Activated T-cell treated with anti-CD3 and anti-CD28 coated beads, Interleukin-2, amount 50 U/mL, for 72 hours (primary cell): ENCODE measurements at regions not wholly inside any gene's neighbourhood (a gene's known extent, or its start where the extent isn't known, plus 50 kb on each side); places are given as distances from the start of the nearest gene placed in this dataset.

Source experiments
- ATAC-seq, 2 donors: fragments of 150-1000 bp; cut with Tn5 transposase; replicated peaks in 1 of 2; 2 replicates each; pipeline ENCODE4 v1.10.0; 2021; ENCODE audit warnings: moderate library complexity in 2 of 2, mild to moderate bottlenecking in 1 of 2
- DNase-seq, 2 donors: peaks; one replicate each; pipeline ENCODE4 v3.0.0; 2021 to 2022; ENCODE audit warnings: mixed read lengths in 1 of 2
- H3K27ac Mint-ChIP-seq: one replicate; pipeline ENCODE4 v1.8.0; 2022; ENCODE audit warnings: mild to moderate bottlenecking, moderate library complexity, mixed read lengths
- H3K27me3 Mint-ChIP-seq: one replicate; pipeline ENCODE4 v1.8.0; 2022; ENCODE audit warnings: low read depth, mixed read lengths
- H3K36me3 Mint-ChIP-seq, 2 donors: one replicate each; pipeline ENCODE4 v1.8.0; 2022; ENCODE audit warnings: mixed read lengths in 2 of 2, mild to moderate bottlenecking in 1 of 2; ENCODE audit not compliant: insufficient read depth in 2 of 2
- H3K4me1 Mint-ChIP-seq: one replicate; pipeline ENCODE4 v1.8.0; 2022; ENCODE audit warnings: low read depth, mixed read lengths
- H3K4me3 Mint-ChIP-seq, 2 donors: one replicate each; pipeline ENCODE4 v1.8.0; 2022; ENCODE audit warnings: mild to moderate bottlenecking in 2 of 2, mixed read lengths in 2 of 2, moderate library complexity in 2 of 2
- H3K9me3 Mint-ChIP-seq, 2 donors: one replicate each; pipeline ENCODE4 v1.8.0; 2022; ENCODE audit warnings: mixed read lengths in 2 of 2

DNA sequence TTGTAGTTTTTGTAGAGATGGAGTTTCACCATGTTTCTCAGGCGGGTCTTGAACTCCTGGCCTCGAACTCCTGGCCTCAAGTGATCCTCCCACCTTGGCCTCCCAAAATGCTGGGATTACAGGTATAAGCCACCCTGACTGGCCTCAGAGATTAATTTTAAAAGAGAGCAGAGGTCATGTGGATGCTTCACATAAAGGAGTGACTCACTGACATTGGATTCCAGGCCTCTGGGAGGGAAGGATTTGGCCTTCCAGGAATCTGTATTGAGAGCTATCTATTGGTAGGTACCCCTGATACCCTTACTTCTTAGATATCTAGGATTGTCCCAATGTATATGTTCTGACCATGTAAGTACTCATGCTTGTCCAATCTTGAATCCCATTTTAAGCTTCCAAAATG lies 138.4 kb downstream of the FAM161A start:
- Mint-ChIP-seq H3K36me3 (no peaks in the 10 kb centered on the region), H3K4me3 (no peak overlapping the region), H3K27ac (no peak overlapping the region), H3K4me1 (no peaks in the 10 kb centered on the region), H3K27me3 (peaks cover 4% of the 10 kb centered on the region), H3K9me3 (no peaks in the 10 kb centered on the region)
- ATAC-seq, result no peak
- no peak for DNase-seq

DNA sequence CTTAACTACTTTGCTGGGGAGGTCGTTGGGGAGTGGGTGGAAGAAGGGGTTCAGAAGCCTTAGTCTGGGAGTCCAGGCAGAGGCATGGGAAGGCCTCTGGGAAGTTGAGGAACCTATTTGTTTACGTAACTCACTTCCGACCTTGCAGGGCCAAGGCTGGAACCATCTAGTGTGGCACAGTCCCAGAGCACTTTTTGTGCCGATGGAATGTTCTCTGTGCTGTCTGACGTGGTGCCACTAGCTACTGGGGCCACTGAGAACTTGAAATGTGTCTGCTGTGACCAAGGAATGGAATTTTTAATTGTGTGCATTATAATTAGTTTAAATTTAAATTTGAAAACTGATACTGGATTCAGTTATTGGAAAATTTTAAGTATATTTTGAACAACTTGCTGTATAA lies 139.7 kb downstream of the FAM161A start:
- Mint-ChIP-seq H3K4me1 (no peaks in the 10 kb centered on the region), H3K27me3 (peaks cover 6% of the 10 kb centered on the region), H3K27ac (no peak overlapping the region), H3K36me3 (no peaks in the 10 kb centered on the region), H3K4me3 (no peak overlapping the region), H3K9me3 (no peaks in the 10 kb centered on the region)
- DNase-seq (no peak), ATAC-seq (no peak)

DNA sequence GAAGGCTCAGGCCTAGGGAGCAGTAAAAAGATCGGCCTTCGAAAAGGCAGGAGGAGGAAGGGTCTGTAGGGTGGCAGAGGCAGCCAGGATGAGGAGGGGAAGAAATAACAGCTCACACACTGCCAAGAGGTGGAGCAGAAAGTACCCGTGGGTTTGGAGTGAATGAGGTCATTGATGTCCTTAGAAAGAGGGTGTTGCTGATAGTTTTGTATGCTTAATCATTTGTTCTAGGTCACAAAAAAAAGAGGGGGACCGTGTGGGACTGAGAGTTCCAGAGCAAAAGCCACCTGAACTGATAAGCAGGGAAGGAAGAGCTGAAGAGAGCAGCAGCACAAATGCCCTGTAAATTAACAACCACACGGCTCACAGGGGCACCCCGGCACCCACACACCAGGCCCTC lies 140.4 kb downstream of the FAM161A start:
- Mint-ChIP-seq H3K36me3 (no peaks in the 10 kb centered on the region), H3K9me3 (no peaks in the 10 kb centered on the region), H3K4me1 (peaks cover 1% of the 10 kb centered on the region), H3K27me3 (peaks cover 6% of the 10 kb centered on the region), H3K27ac (no peak overlapping the region), H3K4me3 (no peak overlapping the region)
- DNase-seq (no peak), ATAC-seq (no peak)

DNA sequence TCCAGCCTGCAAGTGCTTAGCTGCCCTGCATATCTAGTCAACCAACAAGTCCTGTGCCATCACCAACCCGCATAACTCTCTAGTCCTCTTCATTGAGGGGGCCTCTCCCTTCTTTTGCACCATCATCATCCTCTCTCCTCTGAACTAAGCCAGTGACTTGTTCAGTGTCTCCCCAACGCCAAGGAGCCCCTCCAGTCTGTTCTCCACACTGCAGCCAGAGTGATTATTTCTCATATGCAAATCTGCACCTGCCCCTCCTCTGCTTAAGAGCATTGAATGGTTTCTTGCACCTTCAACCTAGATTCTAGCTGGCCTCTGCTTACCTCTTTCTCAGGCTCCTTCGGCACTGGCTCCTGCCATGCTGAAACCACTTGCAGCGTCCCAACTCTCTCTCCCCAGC lies 141.8 kb downstream of the FAM161A start:
- ATAC-seq (no peak), DNase-seq (no peak)
- peaks cover 6% of the 10 kb centered on the region for H3K27me3 Mint-ChIP-seq
- peaks cover 12% of the 10 kb centered on the region for H3K4me1 Mint-ChIP-seq
- H3K27ac Mint-ChIP-seq, result no peak overlapping the region
- H3K4me3 Mint-ChIP-seq, result no peak overlapping the region
- no peaks in the 10 kb centered on the region for H3K36me3 Mint-ChIP-seq
- H3K9me3 Mint-ChIP-seq, result no peaks in the 10 kb centered on the region

DNA sequence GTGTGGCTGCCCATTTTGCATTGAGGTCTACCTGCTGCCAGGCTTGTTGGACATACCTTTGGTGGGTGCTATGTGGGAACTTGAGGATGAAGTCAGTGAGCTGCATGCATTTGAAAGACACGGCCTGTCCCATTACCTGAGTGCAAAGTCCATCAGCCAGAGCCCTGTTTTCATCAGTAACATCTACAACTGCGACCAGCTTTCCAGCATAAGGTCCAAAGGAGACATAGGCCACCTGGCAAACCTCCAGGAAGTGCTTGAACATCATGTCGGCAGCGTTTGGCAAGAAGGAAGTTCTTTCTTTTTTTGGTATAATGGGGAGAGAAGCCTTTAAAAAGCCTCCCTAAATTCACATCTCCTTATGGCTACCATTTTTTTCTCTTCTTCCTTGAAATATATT lies 143.1 kb downstream of the FAM161A start:
- ATAC-seq (no peak), DNase-seq (no peak)
- peaks cover 12% of the 10 kb centered on the region for H3K4me1 Mint-ChIP-seq
- no peak overlapping the region for H3K4me3 Mint-ChIP-seq
- no peaks in the 10 kb centered on the region for H3K9me3 Mint-ChIP-seq
- no peaks in the 10 kb centered on the region for H3K36me3 Mint-ChIP-seq
- no peak overlapping the region for H3K27ac Mint-ChIP-seq
- H3K27me3 Mint-ChIP-seq, result peaks cover 6% of the 10 kb centered on the region

DNA sequence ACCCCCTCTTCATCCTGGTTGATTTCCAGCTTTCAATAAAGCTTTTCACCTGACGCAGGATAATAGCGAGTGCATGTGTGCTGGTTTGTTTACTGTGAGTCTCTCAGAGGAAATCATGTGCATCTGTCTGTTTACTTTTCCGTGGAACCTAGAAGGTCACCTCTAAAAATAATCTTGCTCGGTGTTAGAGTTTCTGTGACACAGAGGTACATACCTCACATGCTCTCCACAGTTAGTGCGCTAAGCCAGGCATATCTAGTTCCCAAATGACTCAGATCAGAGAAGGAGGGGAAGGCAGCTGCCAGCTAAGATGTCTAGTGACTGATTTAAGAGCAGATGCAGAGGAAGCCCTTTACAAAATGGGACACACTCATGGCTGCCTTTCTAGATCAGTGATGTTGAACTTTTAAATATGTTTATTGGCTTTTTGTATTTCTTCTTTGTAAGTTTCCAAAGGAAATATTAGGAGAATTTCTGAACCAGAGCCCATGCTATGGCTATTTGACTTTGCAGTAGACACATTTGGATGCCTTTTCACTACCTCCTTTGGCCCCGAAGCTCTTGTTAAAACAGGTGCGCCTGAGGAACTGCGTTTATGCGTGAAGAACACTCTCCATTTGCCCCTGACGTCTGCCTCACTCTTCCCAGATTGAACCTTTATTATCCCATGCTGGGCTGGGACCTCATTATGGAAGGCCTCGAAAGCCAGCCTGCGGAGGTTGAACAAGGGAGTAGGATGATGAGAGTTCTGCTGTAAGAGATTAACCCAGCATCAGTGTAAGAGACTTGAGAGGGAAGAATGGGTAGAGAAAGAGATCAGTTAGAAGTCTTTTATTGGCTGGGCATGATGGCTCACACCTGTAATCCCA lies 145.6 kb downstream of the FAM161A start:
- peak overlapping the region; percentile 36 for H3K27ac Mint-ChIP-seq
- DNase-seq (peak; percentile 35 to 40), ATAC-seq (peak; percentile 96 to 100)
- peak overlapping the region in 1 of 2 donors; percentile 8 for H3K4me3 Mint-ChIP-seq
- peaks cover 6% of the 10 kb centered on the region for H3K27me3 Mint-ChIP-seq
- peaks cover 12% of the 10 kb centered on the region for H3K4me1 Mint-ChIP-seq
- no peaks in the 10 kb centered on the region for H3K36me3 Mint-ChIP-seq
- H3K9me3 Mint-ChIP-seq, result no peaks in the 10 kb centered on the region

DNA sequence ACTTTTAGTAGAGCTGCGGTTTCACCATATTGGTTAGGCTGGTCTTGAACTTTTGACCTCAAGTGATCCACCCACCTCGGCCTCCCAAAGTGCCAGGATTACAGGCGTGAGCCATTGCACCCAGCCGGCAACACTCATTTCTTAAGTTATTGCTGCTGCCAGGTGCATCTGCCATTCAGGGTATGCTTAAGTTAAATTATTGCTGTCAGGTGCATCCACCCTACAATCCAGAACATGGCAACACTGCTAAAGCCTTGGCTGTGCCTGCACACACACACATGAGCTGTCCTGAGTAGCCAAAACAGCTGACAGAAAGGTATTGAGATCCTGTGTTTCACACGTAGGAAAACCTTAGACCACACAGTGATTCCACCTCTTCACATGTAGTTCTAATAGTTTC lies 148.2 kb downstream of the FAM161A start:
- no peak for DNase-seq
- Mint-ChIP-seq H3K4me3 (no peak overlapping the region), H3K9me3 (no peaks in the 10 kb centered on the region), H3K27ac (no peak overlapping the region), H3K36me3 (no peaks in the 10 kb centered on the region), H3K27me3 (peaks cover 4% of the 10 kb centered on the region), H3K4me1 (peaks cover 12% of the 10 kb centered on the region)
- ATAC-seq, result no peak

DNA sequence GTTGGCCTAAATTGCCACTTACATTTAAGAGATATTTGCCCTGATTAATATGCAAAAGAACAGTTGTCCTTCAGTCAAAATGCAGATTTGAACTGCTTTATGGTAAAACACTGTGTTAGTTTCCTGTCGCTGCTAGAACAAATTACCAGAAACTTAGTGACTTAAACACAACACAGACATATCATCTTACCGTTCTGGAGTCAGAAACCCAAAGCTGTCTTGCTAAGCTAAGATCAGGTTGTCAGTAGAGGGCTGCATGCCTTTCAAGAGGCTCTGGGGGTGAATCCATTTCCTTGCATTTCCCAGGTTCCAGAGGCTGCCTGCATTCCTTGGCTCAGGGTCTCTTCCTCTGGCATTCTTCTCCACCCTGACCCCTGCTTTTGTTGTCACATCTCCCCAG lies 149.5 kb downstream of the FAM161A start:
- Mint-ChIP-seq H3K27me3 (no peaks in the 10 kb centered on the region), H3K36me3 (no peaks in the 10 kb centered on the region), H3K4me3 (no peak overlapping the region), H3K27ac (no peak overlapping the region), H3K9me3 (no peaks in the 10 kb centered on the region), H3K4me1 (peaks cover 12% of the 10 kb centered on the region)
- ATAC-seq (no peak), DNase-seq (no peak)

DNA sequence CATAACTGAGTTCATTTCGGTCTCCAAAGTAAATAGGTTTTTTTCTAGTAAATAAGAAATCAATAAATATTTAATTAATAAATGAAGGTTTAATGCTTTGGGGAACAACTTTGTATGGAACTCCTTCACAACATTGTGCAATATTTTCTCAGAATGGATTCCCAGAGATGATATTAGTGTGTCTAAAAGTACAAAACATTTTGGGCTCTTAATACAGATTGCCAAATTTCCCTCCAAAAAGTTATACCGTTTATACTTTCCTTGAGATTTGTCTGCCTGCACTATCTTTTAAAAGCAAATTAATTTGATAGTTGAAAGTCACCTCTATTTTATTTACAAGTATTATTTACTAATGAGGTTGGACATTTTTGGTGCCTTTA lies 151.8 kb downstream of the FAM161A start:
- Mint-ChIP-seq H3K4me3 (no peak overlapping the region), H3K27ac (no peak overlapping the region), H3K4me1 (no peaks in the 10 kb centered on the region), H3K27me3 (no peaks in the 10 kb centered on the region), H3K9me3 (no peaks in the 10 kb centered on the region), H3K36me3 (no peaks in the 10 kb centered on the region)
- ATAC-seq (no peak), DNase-seq (no peak)

DNA sequence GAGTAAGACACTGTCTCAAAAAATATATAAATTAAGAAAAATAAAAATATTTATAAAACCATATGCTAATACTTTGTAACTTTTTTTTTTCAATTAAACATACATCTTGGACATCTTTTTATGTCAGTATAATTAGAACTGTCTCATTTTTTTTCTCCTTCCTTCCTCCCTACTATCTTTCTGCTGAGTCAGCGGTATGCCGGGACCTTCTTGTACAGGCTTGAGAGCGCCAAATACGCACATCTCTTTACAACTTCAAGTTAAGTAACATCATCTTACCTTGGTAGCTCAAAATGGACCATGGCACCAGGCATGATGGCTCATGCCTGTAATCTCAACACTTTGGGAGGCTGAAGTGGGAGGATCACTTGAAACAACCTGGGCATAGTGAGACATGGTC lies 153.4 kb downstream of the FAM161A start:
- Mint-ChIP-seq H3K9me3 (no peaks in the 10 kb centered on the region), H3K4me1 (no peaks in the 10 kb centered on the region), H3K36me3 (no peaks in the 10 kb centered on the region), H3K27me3 (no peaks in the 10 kb centered on the region), H3K4me3 (no peak overlapping the region), H3K27ac (no peak overlapping the region)
- ATAC-seq (no peak), DNase-seq (no peak)

DNA sequence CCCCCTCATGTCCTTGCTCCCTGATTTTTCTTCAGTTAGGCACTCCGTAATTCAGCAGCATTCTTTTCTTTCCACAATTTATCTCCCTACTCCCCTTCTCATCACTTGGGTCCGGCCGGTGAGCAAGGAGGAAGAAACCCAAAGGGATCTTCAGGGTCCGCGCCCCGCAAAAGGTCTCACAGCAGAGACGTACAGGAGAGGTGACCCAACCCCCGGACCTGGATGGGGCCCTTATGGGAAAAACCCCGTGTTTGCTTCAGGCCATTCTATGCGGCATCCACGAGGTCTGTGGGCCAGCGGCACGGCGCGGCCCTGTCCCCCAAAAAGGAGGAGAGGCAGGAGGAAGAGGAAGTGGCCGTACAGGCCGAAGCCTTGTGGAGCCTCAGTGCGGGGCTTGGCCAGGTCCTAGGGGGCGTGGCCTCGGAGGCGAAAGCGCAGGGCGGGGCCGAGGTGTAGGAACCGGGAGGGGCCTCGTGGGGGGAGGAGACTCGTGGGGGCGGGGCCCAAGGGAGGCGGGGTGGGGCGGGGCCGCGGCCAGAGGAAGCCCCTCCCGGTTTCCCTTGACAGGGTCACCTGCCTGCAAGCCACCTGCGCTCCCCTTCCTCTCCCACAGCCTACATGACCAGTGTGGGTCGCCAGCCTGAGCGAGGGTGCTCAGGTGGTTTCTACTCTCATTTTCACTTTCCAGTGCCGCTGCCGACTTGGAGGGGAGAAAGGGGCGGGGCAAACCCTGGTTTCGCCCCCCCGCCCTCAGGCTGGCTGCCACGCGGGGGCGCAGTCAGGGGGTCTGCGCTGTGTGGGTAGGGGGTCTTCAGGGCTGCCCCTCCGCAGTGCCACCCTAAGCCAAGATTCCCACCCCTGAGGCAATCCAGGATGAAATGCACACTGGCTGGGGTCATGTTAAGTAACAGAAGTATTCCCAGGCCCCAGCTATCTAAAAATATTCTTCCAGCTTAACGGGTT lies 156.4 kb upstream of the XPO1 start:
- peak; percentile 93 to 95 for DNase-seq
- Mint-ChIP-seq H3K27ac (peak overlapping the region; percentile 88), H3K27me3 (no peaks in the 10 kb centered on the region), H3K4me3 (peak overlapping the region; percentile 86 to 90), H3K9me3 (no peaks in the 10 kb centered on the region), H3K36me3 (no peaks in the 10 kb centered on the region), H3K4me1 (peaks cover 22% of the 10 kb centered on the region)
- peak; percentile 96 to 98 for ATAC-seq

DNA sequence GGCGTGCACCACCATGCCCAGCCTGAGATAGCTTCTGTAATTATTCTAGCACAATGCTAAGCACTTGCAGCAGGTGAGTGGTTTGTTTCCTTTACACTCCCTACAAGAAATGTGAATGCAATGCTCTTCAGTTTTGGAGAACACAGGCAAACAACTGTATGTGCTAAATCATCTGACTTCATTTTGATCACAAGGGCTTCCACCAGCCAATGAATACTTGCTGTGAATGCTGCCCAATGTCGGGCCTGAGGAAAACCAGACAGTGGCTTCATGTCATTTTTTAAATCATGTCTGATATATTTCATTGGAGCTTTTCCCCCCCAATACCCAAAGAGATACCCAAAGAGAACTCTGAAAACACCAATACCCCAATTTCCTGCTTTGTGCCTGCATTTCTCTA lies 155.6 kb upstream of the XPO1 start:
- Mint-ChIP-seq H3K9me3 (no peaks in the 10 kb centered on the region), H3K27me3 (no peaks in the 10 kb centered on the region), H3K36me3 (no peaks in the 10 kb centered on the region), H3K27ac (peak overlapping the region; percentile 30), H3K4me1 (peaks cover 25% of the 10 kb centered on the region), H3K4me3 (peak overlapping the region; percentile 86 to 90)
- no peak for DNase-seq
- ATAC-seq, result no peak

DNA sequence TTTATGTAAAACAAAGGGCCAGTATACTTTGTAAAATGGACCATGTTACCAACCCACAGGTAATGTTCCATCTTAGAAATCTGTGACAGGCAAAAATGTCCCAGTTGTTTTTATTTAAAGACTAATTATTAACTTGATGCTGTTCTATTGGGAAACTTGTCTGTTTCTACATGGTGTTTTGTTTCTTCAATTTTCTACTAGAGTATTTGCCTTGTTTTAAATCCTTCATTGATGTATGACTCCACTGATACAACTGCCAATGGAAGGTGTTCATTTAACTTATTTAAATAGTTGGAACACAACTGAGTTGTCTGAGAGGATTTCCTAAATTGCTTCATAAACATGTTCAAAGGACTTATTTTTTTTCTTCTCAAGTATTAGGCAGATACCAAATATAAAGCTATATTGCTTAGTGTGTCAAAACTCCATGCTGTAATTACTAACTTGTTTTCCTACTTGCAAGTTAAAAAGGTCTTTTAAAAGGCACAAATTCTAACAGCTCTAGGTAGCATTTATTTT lies 152.0 kb upstream of the XPO1 start:
- Mint-ChIP-seq H3K27me3 (no peaks in the 10 kb centered on the region), H3K4me3 (no peak overlapping the region), H3K27ac (no peak overlapping the region), H3K9me3 (no peaks in the 10 kb centered on the region), H3K36me3 (no peaks in the 10 kb centered on the region), H3K4me1 (peaks cover 25% of the 10 kb centered on the region)
- no peak for ATAC-seq
- no peak for DNase-seq
